ENCODE measurements at regions not wholly inside any gene's neighbourhood (a gene's known extent, or its start where the extent isn't known, plus 50 kb on each side); places are given as distances from the start of the nearest gene placed in this dataset.

DNA sequence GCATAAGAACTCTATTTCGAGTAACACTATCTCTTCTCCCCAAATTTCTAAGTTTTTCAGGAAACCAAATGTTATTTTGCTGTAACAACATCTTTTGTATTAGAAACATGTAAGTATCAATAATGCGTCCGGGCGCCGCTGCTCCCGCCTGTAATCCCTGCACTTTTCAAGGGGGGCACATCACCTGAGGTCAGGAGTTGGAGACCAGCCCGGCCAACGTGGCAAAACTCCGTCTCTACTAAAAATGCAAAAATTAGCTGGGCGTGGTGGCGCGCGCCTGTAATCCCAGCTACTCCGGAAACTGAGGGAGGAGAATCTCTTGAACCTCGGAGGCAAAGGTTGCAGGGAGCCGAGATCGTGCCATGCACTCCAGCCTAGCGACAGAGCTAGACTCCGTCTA is 881.1 kb upstream of the NUDT12 start:
- TF ChIP-seq, protein P1, sequence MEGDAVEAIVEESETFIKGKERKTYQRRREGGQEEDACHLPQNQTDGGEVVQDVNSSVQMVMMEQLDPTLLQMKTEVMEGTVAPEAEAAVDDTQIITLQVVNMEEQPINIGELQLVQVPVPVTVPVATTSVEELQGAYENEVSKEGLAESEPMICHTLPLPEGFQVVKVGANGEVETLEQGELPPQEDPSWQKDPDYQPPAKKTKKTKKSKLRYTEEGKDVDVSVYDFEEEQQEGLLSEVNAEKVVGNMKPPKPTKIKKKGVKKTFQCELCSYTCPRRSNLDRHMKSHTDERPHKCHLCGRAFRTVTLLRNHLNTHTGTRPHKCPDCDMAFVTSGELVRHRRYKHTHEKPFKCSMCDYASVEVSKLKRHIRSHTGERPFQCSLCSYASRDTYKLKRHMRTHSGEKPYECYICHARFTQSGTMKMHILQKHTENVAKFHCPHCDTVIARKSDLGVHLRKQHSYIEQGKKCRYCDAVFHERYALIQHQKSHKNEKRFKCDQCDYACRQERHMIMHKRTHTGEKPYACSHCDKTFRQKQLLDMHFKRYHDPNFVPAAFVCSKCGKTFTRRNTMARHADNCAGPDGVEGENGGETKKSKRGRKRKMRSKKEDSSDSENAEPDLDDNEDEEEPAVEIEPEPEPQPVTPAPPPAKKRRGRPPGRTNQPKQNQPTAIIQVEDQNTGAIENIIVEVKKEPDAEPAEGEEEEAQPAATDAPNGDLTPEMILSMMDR (IDR thresholded peaks at IDR 0.05 in 4 of 5, conservative IDR thresholded peaks at IDR 0.05 in 1 of 5), result no peak
- TF ChIP-seq POLR2A (IDR thresholded peaks at IDR 0.05), result no peak
